CD1c-positive myeloid dendritic cell (primary cell): ENCODE measurements at regions not wholly inside any gene's neighbourhood (a gene's known extent, or its start where the extent isn't known, plus 50 kb on each side); places are given as distances from the start of the nearest gene placed in this dataset.

ENCODE experiments used
- DNase-seq: peaks from one replicate; pipeline ENCODE4 v3.0.0-alpha.2; 2016; ENCODE audit errors: extremely low spot score

GRCh38 chr14:98993818-98994217 is 278.2 kb downstream of the BCL11B start:
- no peak for DNase-seq

GRCh38 chr14:98994561-98994960 is 277.4 kb downstream of the BCL11B start:
- no peak for DNase-seq

GRCh38 chr14:98997526-98998205 is 274.3 kb downstream of the BCL11B start:
- DNase-seq, result no peak

GRCh38 chr14:98999345-98999744 is 272.7 kb downstream of the BCL11B start:
- DNase-seq, result no peak

GRCh38 chr14:98999901-99000300 is 272.1 kb downstream of the BCL11B start:
- DNase-seq, result no peak

- no peak for DNase-seq
Observed at GRCh38 chr14:99001241-99001640, 270.8 kb downstream of the BCL11B start.

- no peak for DNase-seq
Observed at GRCh38 chr14:99003646-99004045, 268.4 kb downstream of the BCL11B start.

GRCh38 chr14:99004112-99004511 is 267.9 kb downstream of the BCL11B start:
- no peak for DNase-seq

- no peak for DNase-seq
Observed at GRCh38 chr14:99006276-99006675, 265.7 kb downstream of the BCL11B start.

GRCh38 chr14:99007795-99008194 is 264.2 kb downstream of the BCL11B start:
- no peak for DNase-seq

- no peak for DNase-seq
Observed at GRCh38 chr14:99009871-99010270, 262.1 kb downstream of the BCL11B start.

GRCh38 chr14:99011385-99011784 is 260.6 kb downstream of the BCL11B start:
- DNase-seq, result no peak

- no peak for DNase-seq
Observed at GRCh38 chr14:99012703-99013102, 259.3 kb downstream of the BCL11B start.

GRCh38 chr14:99015833-99016232 is 256.2 kb downstream of the BCL11B start:
- DNase-seq, result no peak

- DNase-seq, result no peak
Observed at GRCh38 chr14:99023371-99023770, 248.6 kb downstream of the BCL11B start.

GRCh38 chr14:99024926-99025325 is 247.1 kb downstream of the BCL11B start:
- no peak for DNase-seq

GRCh38 chr14:99025418-99025817 is 246.6 kb downstream of the BCL11B start:
- DNase-seq, result no peak

- DNase-seq, result no peak
Observed at GRCh38 chr14:99026471-99026870, 245.5 kb downstream of the BCL11B start.

GRCh38 chr14:99028041-99028440 is 244.0 kb downstream of the BCL11B start:
- no peak for DNase-seq

GRCh38 chr14:99028521-99028920 is 243.5 kb downstream of the BCL11B start:
- no peak for DNase-seq

- no peak for DNase-seq
Observed at GRCh38 chr14:99029145-99029915, 242.7 kb downstream of the BCL11B start.

GRCh38 chr14:99029916-99030305 is 242.1 kb downstream of the BCL11B start:
- no peak for DNase-seq

- DNase-seq, result no peak
Observed at GRCh38 chr14:99030454-99030853, 241.5 kb downstream of the BCL11B start.
